H1 (cell line): ENCODE measurements at regions not wholly inside any gene's neighbourhood (a gene's known extent, or its start where the extent isn't known, plus 50 kb on each side); places are given as distances from the start of the nearest gene placed in this dataset.
A peak's percentile ranks its signal among the peaks of the same experiment; 100 is the strongest.

Experiments
- CTCF ChIA-PET: fragments of 300-600 bp; sonication (Branson Sonifier 250); formaldehyde crosslinking; loops from one replicate; lab custom pipeline; 2021; ENCODE audit not compliant: partially characterized antibody; lab: Charles Lee
- POLR2A ChIA-PET: fragments of 300-600 bp; sonication (Branson Sonifier 250); formaldehyde crosslinking; loops from one replicate; lab custom pipeline; 2021; ENCODE audit warnings: inconsistent platforms; ENCODE audit not compliant: partially characterized antibody; lab: Charles Lee
- DNase-seq, 2 experiments: peaks; one replicate each; pipeline versions ENCODE4 v3.0.0 to v3.0.0-alpha.2; 2010 to 2022; ENCODE audit warnings: low spot score in 2 of 2, low read depth in 1 of 2, mixed read lengths in 1 of 2
- FAIRE-seq: peaks from 2 replicates; lab custom pipeline; 2011; peaks lifted over from hg19 to GRCh38; lab: Jason Lieb, UNC
- H2AFZ ChIP-seq: 2 replicates; pipeline ENCODE4 v1.8.1; 2012; ENCODE audit warnings: low read length, inconsistent platforms
- H2AK5ac ChIP-seq: 2 replicates; pipeline ENCODE4 v1.6.1; 2013; ENCODE audit warnings: low read depth, low read length
- H2BK120ac ChIP-seq: replicated peaks from 2 replicates; pipeline ENCODE3; 2013; ENCODE audit warnings: low read depth, low read length, inconsistent platforms
- H2BK12ac ChIP-seq: 2 replicates; pipeline ENCODE4 v1.6.1; 2013; ENCODE audit warnings: low read depth, low read length
- H2BK15ac ChIP-seq: 2 replicates; pipeline ENCODE4 v1.6.1; 2013; ENCODE audit warnings: low read length
- H2BK20ac ChIP-seq: 2 replicates; pipeline ENCODE4 v1.6.1; 2013; ENCODE audit warnings: low read length
- H2BK5ac ChIP-seq: 2 replicates; pipeline ENCODE4 v1.6.1; 2013; ENCODE audit warnings: low read depth, low read length
- H3K14ac ChIP-seq: 2 replicates; pipeline ENCODE4 v1.6.1; 2013; ENCODE audit warnings: inconsistent platforms; ENCODE audit not compliant: insufficient read length
- H3K18ac ChIP-seq: 2 replicates; pipeline ENCODE4 v1.6.1; 2013; ENCODE audit warnings: low read length; ENCODE audit errors: extremely low read depth
- H3K23ac ChIP-seq: 2 replicates; pipeline ENCODE4 v1.6.1; 2013; ENCODE audit warnings: inconsistent platforms; ENCODE audit not compliant: insufficient read length
- H3K23me2 ChIP-seq: 2 replicates; pipeline ENCODE4 v1.6.1; 2013; ENCODE audit warnings: low read depth, low read length
- H3K27ac ChIP-seq: 2 replicates; pipeline ENCODE4 v1.6.1; 2011; ENCODE audit warnings: low read depth, low read length, inconsistent platforms
- H3K27me3 ChIP-seq, 4 experiments: replicated peaks in 1 of 4; 1 replicate in 1 of 4; 2 replicates in 3 of 4; pipeline versions ENCODE4 v1.6.1 to v1.8.1; 2011 to 2013; ENCODE audit warnings: low read length in 3 of 4, mild to moderate bottlenecking in 3 of 4, inconsistent platforms in 2 of 4, mixed read lengths in 2 of 4, moderate library complexity in 1 of 4; ENCODE audit not compliant: control insufficient read depth in 3 of 4, insufficient read depth in 3 of 4; ENCODE audit errors: extremely low read depth in 1 of 4
- H3K36me3 ChIP-seq, 4 experiments: 2 replicates each; pipeline versions ENCODE4 v1.6.1 to v1.8.1; 2011 to 2013; ENCODE audit warnings: mild to moderate bottlenecking in 4 of 4, low read length in 3 of 4, moderate library complexity in 2 of 4, control low read depth in 1 of 4, inconsistent platforms in 1 of 4; ENCODE audit not compliant: insufficient read depth in 4 of 4, control insufficient read depth in 2 of 4
- H3K4ac ChIP-seq: replicated peaks from 2 replicates; pipeline ENCODE3; 2013; ENCODE audit warnings: low read length, low read depth, mixed read lengths, inconsistent platforms; ENCODE audit not compliant: insufficient read length
- H3K4me1 ChIP-seq, 4 experiments: replicated peaks in 1 of 4; 1 replicate in 1 of 4; 2 replicates in 3 of 4; pipeline versions ENCODE4 v1.6.1 to v1.8.1; 2011 to 2013; ENCODE audit warnings: low read length in 3 of 4, inconsistent platforms in 2 of 4, mixed read lengths in 1 of 4; ENCODE audit not compliant: insufficient read depth in 4 of 4, control insufficient read depth in 3 of 4
- H3K4me2 ChIP-seq, 2 experiments: 2 replicates each; pipeline versions ENCODE4 v1.6.1 to v1.8.1; 2011 to 2013; ENCODE audit warnings: low read depth in 2 of 2, low read length in 2 of 2, control low read depth in 1 of 2, inconsistent platforms in 1 of 2, mild to moderate bottlenecking in 1 of 2; ENCODE audit not compliant: insufficient read depth in 1 of 2
- H3K4me3 ChIP-seq, 4 experiments: fragments of 200-600, 300-600 bp in 1 of 4; sonication (generic), shearing (Covaris generic), sonication (Bioruptor Twin) in 1 of 4; 2 replicates each; pipeline versions ENCODE4 v1.5.1 to v1.8.1; 2011 to 2016; ENCODE audit warnings: low read length in 4 of 4, low read depth in 3 of 4, control low read depth in 2 of 4, inconsistent platforms in 2 of 4, mild to moderate bottlenecking in 2 of 4, mixed read lengths in 1 of 4, moderate library complexity in 1 of 4; ENCODE audit not compliant: insufficient read depth in 2 of 4; ENCODE audit errors: extremely low read depth in 1 of 4
- H3K56ac ChIP-seq: replicated peaks from 2 replicates; pipeline ENCODE3; 2013; ENCODE audit warnings: low read depth, mild to moderate bottlenecking, mixed read lengths, low read length, inconsistent platforms; ENCODE audit not compliant: insufficient read length
- H3K79me1 ChIP-seq: 2 replicates; pipeline ENCODE4 v1.6.1; 2013; ENCODE audit warnings: low read depth, low read length, control low read depth
- H3K79me2 ChIP-seq, 2 experiments: 2 replicates each; pipeline versions ENCODE4 v1.6.1 to v1.8.1; 2012 to 2013; ENCODE audit warnings: low read length in 2 of 2, mild to moderate bottlenecking in 2 of 2, inconsistent platforms in 1 of 2; ENCODE audit not compliant: insufficient read depth in 2 of 2, control insufficient read depth in 1 of 2
- H3K9ac ChIP-seq, 4 experiments: replicated peaks in 1 of 4; 1 replicate in 1 of 4; 2 replicates in 3 of 4; pipeline versions ENCODE4 v1.6.1 to v1.8.1; 2011 to 2013; ENCODE audit warnings: low read depth in 3 of 4, low read length in 3 of 4, control low read depth in 2 of 4, mild to moderate bottlenecking in 2 of 4, moderate library complexity in 2 of 4, inconsistent platforms in 1 of 4; ENCODE audit errors: extremely low read depth in 1 of 4
- H3K9me3 ChIP-seq, 2 experiments: 2 replicates each; pipeline versions ENCODE4 v1.6.1 to v1.8.1; 2012 to 2013; ENCODE audit warnings: mild to moderate bottlenecking in 2 of 2, moderate library complexity in 2 of 2, control low read depth in 1 of 2, inconsistent platforms in 1 of 2, low read depth in 1 of 2, low read length in 1 of 2, mixed read lengths in 1 of 2; ENCODE audit not compliant: insufficient read depth in 2 of 2
- H4K20me1 ChIP-seq, 2 experiments: replicated peaks in 1 of 2; 2 replicates each; pipeline versions ENCODE3 to v1.8.1; 2011 to 2013; ENCODE audit warnings: inconsistent platforms in 2 of 2, low read length in 2 of 2, mild to moderate bottlenecking in 1 of 2; ENCODE audit not compliant: insufficient read depth in 2 of 2, control insufficient read depth in 1 of 2
- H4K5ac ChIP-seq: 2 replicates; pipeline ENCODE4 v1.6.1; 2013; ENCODE audit warnings: low read length, low read depth, mixed read lengths, inconsistent platforms; ENCODE audit not compliant: insufficient read length
- H4K8ac ChIP-seq: 2 replicates; pipeline ENCODE4 v1.8.0; 2013; ENCODE audit warnings: mild to moderate bottlenecking, moderate library complexity, low read length, inconsistent platforms; ENCODE audit not compliant: insufficient read depth; ENCODE audit errors: extremely low read depth
- H4K91ac ChIP-seq: replicated peaks from 2 replicates; pipeline ENCODE3; 2013; ENCODE audit warnings: low read length, mixed read lengths, inconsistent platforms; ENCODE audit not compliant: insufficient read length
- CTBP2 ChIP-seq: IDR thresholded peaks from 2 replicates; pipeline ENCODE4 v1.7.0; 2011; ENCODE audit warnings: borderline replicate concordance, mild to moderate bottlenecking, moderate library complexity, mixed read lengths, low read length; ENCODE audit not compliant: insufficient read depth, insufficient read length
- CTCF ChIP-seq, 3 experiments: IDR thresholded peaks; 1 replicate in 2 of 3; 2 replicates in 1 of 3; pipeline versions ENCODE4 v1.5.1 to v1.6.1; 2011; ENCODE audit warnings: low read length in 3 of 3, mild to moderate bottlenecking in 3 of 3, inconsistent platforms in 2 of 3, low read depth in 1 of 3, moderate library complexity in 1 of 3; ENCODE audit not compliant: insufficient read depth in 1 of 3; ENCODE audit errors: control extremely low read depth in 1 of 3
- EP300 ChIP-seq, 2 experiments: IDR thresholded peaks; 1 replicate in 1 of 2; 2 replicates in 1 of 2; pipeline ENCODE4 v1.6.1; 2011 to 2012; ENCODE audit warnings: low read depth in 2 of 2, low read length in 2 of 2, mild to moderate bottlenecking in 2 of 2, borderline replicate concordance in 1 of 2, inconsistent platforms in 1 of 2, moderate library complexity in 1 of 2
- JUN ChIP-seq: IDR thresholded peaks from 2 replicates; pipeline ENCODE4 v1.6.1; 2011; ENCODE audit warnings: low read depth, mild to moderate bottlenecking, improper control_type of control experiment, low read length
- MAFK ChIP-seq: IDR thresholded peaks from 2 replicates; pipeline ENCODE4 v1.6.1; 2012; ENCODE audit warnings: low read depth, mild to moderate bottlenecking, improper control_type of control experiment, low read length
- POLR2A ChIP-seq, 2 experiments: IDR thresholded peaks; 1 replicate in 1 of 2; 2 replicates in 1 of 2; pipeline ENCODE4 v1.6.1; 2011; ENCODE audit warnings: low read depth in 2 of 2, low read length in 2 of 2, mild to moderate bottlenecking in 2 of 2; ENCODE audit errors: control extremely low read depth in 1 of 2
- POLR2AphosphoS5 ChIP-seq: IDR thresholded peaks from 2 replicates; pipeline ENCODE4 v1.6.1; 2011; ENCODE audit warnings: low read depth, low read length
- RAD21 ChIP-seq, 2 experiments: IDR thresholded peaks in 1 of 2; conservative IDR thresholded peaks in 1 of 2; 2 replicates each; pipeline ENCODE4 v1.6.1; 2011; ENCODE audit warnings: low read depth in 2 of 2, low read length in 2 of 2, improper control_type of control experiment in 1 of 2, inconsistent platforms in 1 of 2, mild to moderate bottlenecking in 1 of 2, moderate library complexity in 1 of 2
- SP1 ChIP-seq: IDR thresholded peaks from 2 replicates; pipeline ENCODE4 v1.6.1; 2011; ENCODE audit warnings: low read depth, low read length
- SRF ChIP-seq: IDR thresholded peaks from 2 replicates; pipeline ENCODE4 v1.6.1; 2011; ENCODE audit warnings: mild to moderate bottlenecking, low read depth, low read length, moderate library complexity
- TAF1 ChIP-seq: IDR thresholded peaks from 2 replicates; pipeline ENCODE4 v1.6.1; 2011; ENCODE audit warnings: mild to moderate bottlenecking, low read depth, low read length
- YY1 ChIP-seq: IDR thresholded peaks from 2 replicates; pipeline ENCODE4 v1.6.1; 2011; ENCODE audit warnings: low read depth, mild to moderate bottlenecking, low read length
- WGBS, 2 experiments: shearing (Covaris generic) in 1 of 2; methylation state at CpG; one replicate each; pipeline versions ENCODE4 v1.1.6 to v1.1.7; 2013 to 2015; ENCODE audit warnings: low lambda C conversion rate in 2 of 2, mixed read lengths in 2 of 2, inconsistent platforms in 1 of 2, low coverage in 1 of 2, missing lambda C conversion rate in 1 of 2; ENCODE audit not compliant: insufficient replicate concordance in 2 of 2, insufficient coverage in 1 of 2, insufficient read length in 1 of 2; ENCODE audit errors: extremely low coverage in 1 of 2, missing lambda C conversion rate in 1 of 2; 5-methylcytosine and 5-hydroxymethylcytosine counted together

GRCh38 chr5:106755066-106755465, 915.7 kb downstream of the EFNA5 start:
- H4K91ac ChIP-seq: no peak overlapping the region
- no peak overlapping the region for H3K23ac ChIP-seq
- H3K23me2 ChIP-seq: no peaks in the 10 kb centered on the region
- no peak overlapping the region for H3K4me3 ChIP-seq
- H3K14ac ChIP-seq: no peak overlapping the region
- peak overlapping the region in 1 of 2 experiments; percentile 7; a peak in 1 of 4 replicates for H3K4me2 ChIP-seq
- H3K27ac ChIP-seq: peak overlapping the region; percentile 27; the same call in 1 of the 2 replicates
- H2BK15ac ChIP-seq: no peak overlapping the region
- no peaks in the 10 kb centered on the region for H3K79me2 ChIP-seq
- peak overlapping the region; percentile 46; the same call in 1 of the 2 replicates for H2BK5ac ChIP-seq
- WGBS, 2 experiments: 26% methylated on average over 2 of the region's 2 CpGs; no CpG with 5 or more reads in 1 of the 2 experiments
- no peak overlapping the region for H2AK5ac ChIP-seq
- DNase-seq: peak in 1 of 2 experiments; percentile 36
- TF ChIP-seq POLR2AphosphoS5 (no peak), CTCF (IDR thresholded peaks at IDR 0.05; ENCODE audit: control extremely low read depth in 1 of 3, insufficient read depth in 1 of 3, low read depth in 1 of 3, low read length in 3 of 3) (peak in 1 of 3 experiments; percentile 29; a peak in 1 of 4 replicates), JUN (no peak), YY1 (no peak), EP300 (IDR thresholded peaks at IDR 0.05; ENCODE audit: borderline replicate concordance in 1 of 2, low read depth in 2 of 2, low read length in 2 of 2) (no peak), RAD21 (IDR thresholded peaks at IDR 0.05 in 1 of 2, conservative IDR thresholded peaks at IDR 0.05 in 1 of 2; ENCODE audit: low read depth in 2 of 2, low read length in 2 of 2) (peak; percentile 42 to 46), TAF1 (0 out of 2 replicates have a peak, but pooled peaks have one; percentile 24), CTBP2 (no peak), SRF (no peak), POLR2A (IDR thresholded peaks at IDR 0.05; ENCODE audit: control extremely low read depth in 1 of 2, low read depth in 2 of 2, low read length in 2 of 2) (no peak), SP1 (0 out of 2 replicates have a peak, but pooled peaks have one; percentile 36), MAFK (no peak)
- H2BK20ac ChIP-seq: no peak overlapping the region
- H3K4me1 ChIP-seq: peaks cover 0 to 6% (median 0%) of the 10 kb centered on the region in 4 experiments; a peak in 4 of 7 replicates
- no peak overlapping the region for H3K9ac ChIP-seq
- CTCF ChIA-PET: no interaction called here
- no peaks in the 10 kb centered on the region for H3K79me1 ChIP-seq
- no peaks in the 10 kb centered on the region for H3K9me3 ChIP-seq
- no peak overlapping the region for H4K5ac ChIP-seq
- H2BK12ac ChIP-seq: no peak overlapping the region
- no peaks in the 10 kb centered on the region for H4K20me1 ChIP-seq
- peak; percentile 19 for FAIRE-seq
- POLR2A ChIA-PET: interaction anchor here (1.1 kb wide), 1 partner anchor 234 kb away, joined by 3 read pairs; no protein-coding TSS in a partner anchor
- no peaks in the 10 kb centered on the region for H3K36me3 ChIP-seq
- H3K18ac ChIP-seq: no peak overlapping the region
- H3K4ac ChIP-seq: no peak overlapping the region
- no peak overlapping the region for H4K8ac ChIP-seq
- no peak overlapping the region for H2BK120ac ChIP-seq
- H2AFZ ChIP-seq: peak overlapping the region; percentile 81
- no peak overlapping the region for H3K56ac ChIP-seq
- no peaks in the 10 kb centered on the region for H3K27me3 ChIP-seq
